SK-N-SH (cell line): ENCODE measurements at regions not wholly inside any gene's neighbourhood (a gene's known extent, or its start where the extent isn't known, plus 50 kb on each side); places are given as distances from the start of the nearest gene placed in this dataset.
"Not testable (repeated sequence)": the region's sequence is repeated elsewhere in the genome, so short reads cannot be mapped to it uniquely, and the experiment has no call there.

ENCODE experiments used
- CTCF ChIA-PET: fragments of 300-600, 350-600 bp; formaldehyde crosslinking; extraction: SDS; loops from one replicate; lab custom pipeline; 2021; lab: Yijun Ruan, JAX
- POLR2A ChIA-PET: fragments of 350-600 bp; sonication (Branson Sonifier 250); formaldehyde crosslinking; extraction: SDS; loops from one replicate; lab custom pipeline; 2020; ENCODE audit warnings: antibody characterized with exemption, inconsistent platforms; lab: Yijun Ruan, JAX
- DNase-seq: peaks from one replicate; pipeline ENCODE4 v3.0.0; 2012
- H2AFZ ChIP-seq: fragments of 200-600 bp; sonication (generic); 2 replicates; pipeline ENCODE4 v1.8.1; 2016; ENCODE audit warnings: antibody characterized with exemption, mild to moderate bottlenecking, low read depth
- H3F3A ChIP-seq: fragments of 200-600 bp; sonication (generic); replicated peaks from 2 replicates; pipeline ENCODE3; 2016; ENCODE audit warnings: antibody characterized with exemption, mild to moderate bottlenecking; ENCODE audit not compliant: insufficient read depth
- H3K27ac ChIP-seq, 2 experiments: fragments of 200-500 bp in 1 of 2; fragments of 200-600 bp in 1 of 2; sonication (Bioruptor generic) in 1 of 2; sonication (generic), shearing (Covaris generic) in 1 of 2; 2 replicates each; pipeline versions ENCODE4 v1.5.1 to v1.6.1; 2014 to 2016; ENCODE audit warnings: low read depth in 2 of 2, inconsistent platforms in 1 of 2, low read length in 1 of 2, mild to moderate bottlenecking in 1 of 2, mixed read lengths in 1 of 2
- H3K27me3 ChIP-seq: fragments of 200-600 bp; sonication (generic), shearing (Covaris generic); 2 replicates; pipeline ENCODE4 v1.6.1; 2016; ENCODE audit warnings: mixed run types; ENCODE audit not compliant: insufficient read depth
- H3K36me3 ChIP-seq, 2 experiments: fragments of 200-500 bp in 1 of 2; fragments of 200-600 bp in 1 of 2; sonication (Bioruptor generic) in 1 of 2; sonication (generic) in 1 of 2; replicated peaks in 1 of 2; 2 replicates each; pipeline versions ENCODE3 to v1.5.1; 2014 to 2016; ENCODE audit warnings: low read length in 1 of 2, mild to moderate bottlenecking in 1 of 2; ENCODE audit not compliant: insufficient read depth in 2 of 2, control insufficient read depth in 1 of 2
- H3K4me1 ChIP-seq, 2 experiments: fragments of 200-500 bp in 1 of 2; fragments of 200-600 bp in 1 of 2; sonication (Bioruptor generic) in 1 of 2; sonication (generic), shearing (Covaris generic) in 1 of 2; 2 replicates each; pipeline versions ENCODE4 v1.5.1 to v1.6.1; 2014 to 2016; ENCODE audit warnings: low read depth in 1 of 2, low read length in 1 of 2, mixed run types in 1 of 2; ENCODE audit not compliant: insufficient read depth in 2 of 2, control insufficient read depth in 1 of 2
- H3K4me2 ChIP-seq: fragments of 200-600 bp; sonication (generic), shearing (Covaris generic); 2 replicates; pipeline ENCODE4 v1.6.1; 2017; ENCODE audit warnings: mixed run types
- H3K4me3 ChIP-seq, 2 experiments: fragments of 200-500 bp in 1 of 2; fragments of 200-600 bp in 1 of 2; sonication (Bioruptor generic) in 1 of 2; sonication (generic), shearing (Covaris generic) in 1 of 2; 2 replicates each; pipeline versions ENCODE4 v1.5.1 to v1.8.1; 2014 to 2016; ENCODE audit warnings: low read depth in 2 of 2, inconsistent platforms in 1 of 2, low read length in 1 of 2, mild to moderate bottlenecking in 1 of 2, mixed read lengths in 1 of 2, moderate library complexity in 1 of 2
- H3K79me2 ChIP-seq: fragments of 200-600 bp; sonication (generic); 2 replicates; pipeline ENCODE4 v1.8.1; 2017; ENCODE audit warnings: mild to moderate bottlenecking; ENCODE audit not compliant: insufficient read depth
- H3K9ac ChIP-seq: fragments of 200-600 bp; sonication (generic); 2 replicates; pipeline ENCODE4 v1.6.1; 2017; ENCODE audit warnings: mixed run types
- H3K9me2 ChIP-seq: fragments of 200-600 bp; sonication (generic); 2 replicates; pipeline ENCODE4 v1.6.1; 2017; ENCODE audit warnings: mixed run types
- H3K9me3 ChIP-seq: fragments of 200-600 bp; sonication (generic); 2 replicates; pipeline ENCODE4 v1.6.1; 2017; ENCODE audit warnings: mixed run types, mild to moderate bottlenecking, moderate library complexity
- H4K20me1 ChIP-seq: fragments of 200-600 bp; sonication (generic); 2 replicates; pipeline ENCODE4 v1.6.1; 2017; ENCODE audit warnings: mild to moderate bottlenecking, mixed run types; ENCODE audit not compliant: insufficient read depth
- FOXJ3 ChIP-seq: sonication (generic); formaldehyde crosslinking; IDR thresholded peaks from 2 replicates; pipeline ENCODE4 v1.5.1; 2020; ENCODE audit warnings: mild to moderate bottlenecking, missing genetic modification reagents
- GABPA ChIP-seq: IDR thresholded peaks from 2 replicates; pipeline ENCODE4 v1.4.0; 2012; ENCODE audit warnings: low read depth, mild to moderate bottlenecking
- RCOR1 ChIP-seq: fragments of 150-350 bp; IDR thresholded peaks from 2 replicates; pipeline ENCODE4 v1.6.1; 2017; ENCODE audit warnings: antibody characterized with exemption, low read length
- SIN3A ChIP-seq: IDR thresholded peaks from 2 replicates; pipeline ENCODE4 v1.6.1; 2012; ENCODE audit warnings: low read depth, mild to moderate bottlenecking, low read length, moderate library complexity, borderline replicate concordance
- TCF12 ChIP-seq: IDR thresholded peaks from 2 replicates; pipeline ENCODE4 v1.4.0; 2012
- YY1 ChIP-seq: IDR thresholded peaks from 2 replicates; pipeline ENCODE4 v1.4.0; 2012; ENCODE audit warnings: low read depth, mild to moderate bottlenecking
- WGBS: methylation state at CpG from one replicate; pipeline ENCODE4 v1.1.6; 2017; ENCODE audit warnings: low lambda C conversion rate; 5-methylcytosine and 5-hydroxymethylcytosine counted together
- TF ChIP-seq, protein P1 (sequence below): fragments of 200-600 bp; sonication (generic); IDR thresholded peaks from 2 replicates; pipeline ENCODE4 v1.6.1; 2017; ENCODE audit warnings: antibody characterized with exemption, mild to moderate bottlenecking, moderate library complexity

DNA sequence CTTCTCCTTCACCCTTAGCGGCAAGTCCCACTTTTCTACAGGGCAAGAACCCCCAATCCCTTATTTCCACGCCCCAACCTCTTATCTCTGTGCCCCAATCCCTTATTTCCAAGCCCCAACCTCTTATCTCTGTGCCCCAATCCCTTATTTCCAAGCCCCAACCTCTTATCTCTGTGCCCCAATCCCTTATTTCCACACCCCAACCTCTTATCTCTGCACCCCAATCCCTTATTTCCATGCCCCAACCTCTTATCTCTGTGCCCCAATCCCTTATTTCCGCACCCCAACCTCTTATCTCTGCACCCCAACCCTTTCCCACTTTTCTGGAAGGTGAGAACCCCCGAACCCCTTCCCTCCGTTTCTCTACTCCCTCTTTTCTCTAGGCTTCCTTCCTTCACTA, 116.1 kb upstream of the GJE1 start:
- H3K27me3 ChIP-seq, CTCF ChIA-PET, H2AFZ ChIP-seq, H3K36me3 ChIP-seq, H3K9me3 ChIP-seq, DNase-seq, H3K9ac ChIP-seq, H4K20me1 ChIP-seq, H3K9me2 ChIP-seq, H3K4me2 ChIP-seq, POLR2A ChIA-PET, H3K4me3 ChIP-seq: not testable (repeated sequence)
- Histone ChIP-seq H3K79me2 (peaks cover 80% of the 10 kb centered on the region), H3K4me1 (peaks cover 0 to 17% of the 10 kb centered on the region in 2 experiments; a peak in 3 of 4 replicates), H3F3A (peaks cover 34% of the 10 kb centered on the region), H3K27ac (peak overlapping the region in 1 of 2 experiments; percentile 100; a peak in 1 of 4 replicates)
- WGBS, result 68% methylated on average over 5 of the region's 5 CpGs

DNA sequence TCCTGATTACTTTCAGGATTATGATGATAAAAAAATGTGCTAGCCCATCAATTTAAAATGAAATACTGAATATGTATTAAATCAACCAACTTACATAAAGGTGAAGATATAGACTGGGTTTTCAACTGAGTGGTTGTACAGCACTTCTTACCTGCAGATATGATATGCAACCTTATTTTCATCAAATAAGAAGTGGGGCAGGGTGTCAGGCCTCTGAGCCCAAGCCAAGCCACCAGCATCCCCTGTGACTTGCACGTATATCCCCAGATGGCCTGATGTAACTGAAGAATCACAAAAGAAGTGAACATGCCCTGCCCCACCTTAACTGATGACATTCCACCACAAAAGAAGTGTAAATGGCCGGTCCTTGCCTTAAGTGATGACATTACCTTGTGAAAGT, 117.3 kb upstream of the GJE1 start:
- peak overlapping the region; percentile 77 for H3K4me2 ChIP-seq
- peak overlapping the region in 1 of 2 experiments; percentile 63; a peak in 1 of 4 replicates for H3K4me3 ChIP-seq
- H3F3A ChIP-seq, result peaks cover 41% of the 10 kb centered on the region
- H3K9me2 ChIP-seq, H3K36me3 ChIP-seq, CTCF ChIA-PET, POLR2A ChIA-PET, H3K27me3 ChIP-seq, H4K20me1 ChIP-seq, DNase-seq, H3K9me3 ChIP-seq, H2AFZ ChIP-seq: not testable (repeated sequence)
- peak overlapping the region in 1 of 2 experiments; percentile 100; a peak in 3 of 4 replicates for H3K27ac ChIP-seq
- 43% methylated on average over 1 of the region's 2 CpGs for WGBS
- peak overlapping the region; percentile 91; the same call in 1 of the 2 replicates for H3K9ac ChIP-seq
- H3K4me1 ChIP-seq, result peaks cover 0 to 19% of the 10 kb centered on the region in 2 experiments; a peak in 3 of 4 replicates
- peaks cover 79% of the 10 kb centered on the region for H3K79me2 ChIP-seq

DNA sequence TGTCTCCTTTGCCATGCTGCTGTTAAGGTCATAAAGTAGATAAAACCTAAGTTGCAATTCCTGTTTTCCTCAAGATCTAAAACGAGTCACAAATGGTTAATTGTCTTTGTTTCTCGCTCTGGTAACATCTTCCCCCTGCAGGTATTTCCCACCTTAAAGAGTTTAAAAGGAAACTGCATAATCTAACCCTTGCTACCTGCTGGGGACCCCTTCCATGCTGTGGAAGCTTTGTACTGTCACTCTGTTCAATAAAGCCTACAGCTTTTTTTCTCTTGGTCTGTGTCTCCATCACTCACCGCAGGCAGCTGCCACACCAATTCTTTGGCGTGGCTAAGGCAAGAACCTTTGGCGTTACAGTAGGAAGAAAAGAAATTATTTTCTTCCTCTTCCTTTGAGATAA, 117.7 kb upstream of the GJE1 start:
- H4K20me1 ChIP-seq, result no peaks in the 10 kb centered on the region
- peaks cover 41% of the 10 kb centered on the region for H3F3A ChIP-seq
- POLR2A ChIA-PET, result no interaction called here
- no peak overlapping the region; the same call in 1 of the 2 replicates for H2AFZ ChIP-seq
- H3K9ac ChIP-seq, result peak overlapping the region; percentile 91
- H3K9me2 ChIP-seq, result no peaks in the 10 kb centered on the region
- peak overlapping the region; percentile 61 to 100; a peak in 3 of 4 replicates for H3K27ac ChIP-seq
- no peaks in the 10 kb centered on the region for H3K36me3 ChIP-seq
- H3K9me3 ChIP-seq, result no peaks in the 10 kb centered on the region
- no peak for DNase-seq
- peaks cover 79% of the 10 kb centered on the region for H3K79me2 ChIP-seq
- H3K4me2 ChIP-seq, result peak overlapping the region; percentile 77
- no peaks in the 10 kb centered on the region for H3K27me3 ChIP-seq
- CTCF ChIA-PET, result interaction anchor here (0.7 kb wide), 1 partner anchor 38 kb away, joined by 3 read pairs; no protein-coding TSS in a partner anchor
- H3K4me1 ChIP-seq, result peaks cover 0 to 19% of the 10 kb centered on the region in 2 experiments; a peak in 3 of 4 replicates
- TF ChIP-seq RCOR1, result no peak
- no peak for TF ChIP-seq TCF12
- TF ChIP-seq, protein P1, sequence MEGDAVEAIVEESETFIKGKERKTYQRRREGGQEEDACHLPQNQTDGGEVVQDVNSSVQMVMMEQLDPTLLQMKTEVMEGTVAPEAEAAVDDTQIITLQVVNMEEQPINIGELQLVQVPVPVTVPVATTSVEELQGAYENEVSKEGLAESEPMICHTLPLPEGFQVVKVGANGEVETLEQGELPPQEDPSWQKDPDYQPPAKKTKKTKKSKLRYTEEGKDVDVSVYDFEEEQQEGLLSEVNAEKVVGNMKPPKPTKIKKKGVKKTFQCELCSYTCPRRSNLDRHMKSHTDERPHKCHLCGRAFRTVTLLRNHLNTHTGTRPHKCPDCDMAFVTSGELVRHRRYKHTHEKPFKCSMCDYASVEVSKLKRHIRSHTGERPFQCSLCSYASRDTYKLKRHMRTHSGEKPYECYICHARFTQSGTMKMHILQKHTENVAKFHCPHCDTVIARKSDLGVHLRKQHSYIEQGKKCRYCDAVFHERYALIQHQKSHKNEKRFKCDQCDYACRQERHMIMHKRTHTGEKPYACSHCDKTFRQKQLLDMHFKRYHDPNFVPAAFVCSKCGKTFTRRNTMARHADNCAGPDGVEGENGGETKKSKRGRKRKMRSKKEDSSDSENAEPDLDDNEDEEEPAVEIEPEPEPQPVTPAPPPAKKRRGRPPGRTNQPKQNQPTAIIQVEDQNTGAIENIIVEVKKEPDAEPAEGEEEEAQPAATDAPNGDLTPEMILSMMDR, result no peak
- no peak for TF ChIP-seq YY1
- TF ChIP-seq GABPA, result no peak
- no peak for TF ChIP-seq FOXJ3 (CRISPR knock-in tag)
- TF ChIP-seq SIN3A, result no peak
- 13% methylated on average over 5 of the region's 5 CpGs for WGBS
- peak overlapping the region; percentile 28 to 63; a peak in 3 of 4 replicates for H3K4me3 ChIP-seq
